HepG2 (cell line): ENCODE measurements at regions not wholly inside any gene's neighbourhood (a gene's known extent, or its start where the extent isn't known, plus 50 kb on each side); places are given as distances from the start of the nearest gene placed in this dataset.

Experiments used
- ATAC-seq: fragments of 200-7000 bp; cut with Tn5 transposase; 3 replicates; pipeline ENCODE4 v1.9.1; 2020; ENCODE audit warnings: mild to moderate bottlenecking, moderate library complexity
- BruUV-seq: library from RNA; stranded (reverse); fragments of 400-500 nt; replicated peaks from 2 replicates; lab custom pipeline; 2021; lab: Mats Ljungman, UMichigan
- CTCF ChIA-PET: fragments of 300-600 bp; formaldehyde crosslinking; extraction: SDS; loops from one replicate; lab custom pipeline; 2021; ENCODE audit warnings: low total read pairs, inconsistent platforms, low intra/inter-chr PET ratio; lab: Yijun Ruan, JAX
- POLR2A ChIA-PET: fragments of 350-600 bp; sonication (Branson Sonifier 250); formaldehyde crosslinking; loops from one replicate; lab custom pipeline; 2020; ENCODE audit warnings: antibody characterized with exemption, inconsistent platforms; lab: Yijun Ruan, JAX
- DNase-seq: peaks from one replicate; pipeline ENCODE4 v3.0.0-alpha.2; 2015; ENCODE audit warnings: low spot score
- FAIRE-seq: peaks from 3 replicates; lab custom pipeline; 2011; peaks lifted over from hg19 to GRCh38; lab: Jason Lieb, UNC
- H2AFZ ChIP-seq: one replicate; pipeline ENCODE4 v1.6.1; 2011; ENCODE audit warnings: low read length, inconsistent platforms
- H3K27ac ChIP-seq: fragments of 300-600 bp; 3 replicates; pipeline ENCODE4 v1.8.0; 2011; ENCODE audit warnings: mixed run types, mild to moderate bottlenecking, mixed read lengths, low read length, inconsistent platforms; ENCODE audit not compliant: insufficient read depth; ENCODE audit errors: extremely low read length
- H3K27me3 ChIP-seq, 2 experiments: fragments of 200-600 bp in 1 of 2; 2 replicates in 1 of 2; 3 replicates in 1 of 2; pipeline versions ENCODE4 v1.6.0 to v1.8.0; 2011; ENCODE audit warnings: low read length in 2 of 2, mild to moderate bottlenecking in 2 of 2, moderate library complexity in 2 of 2, inconsistent platforms in 1 of 2; ENCODE audit not compliant: insufficient read depth in 2 of 2, control insufficient read depth in 1 of 2
- H3K36me3 ChIP-seq, 2 experiments: fragments of 200-600 bp in 1 of 2; replicated peaks in 1 of 2; 2 replicates in 1 of 2; 3 replicates in 1 of 2; pipeline versions ENCODE4 v1.5.1 to v1.8.0; 2011; ENCODE audit warnings: low read length in 2 of 2, inconsistent platforms in 1 of 2; ENCODE audit not compliant: insufficient read depth in 2 of 2, control insufficient read depth in 1 of 2
- H3K4me1 ChIP-seq: 2 replicates; pipeline ENCODE4 v1.5.1; 2012; ENCODE audit warnings: low read length, inconsistent platforms; ENCODE audit not compliant: insufficient read depth
- H3K4me2 ChIP-seq: 2 replicates; pipeline ENCODE4 v1.6.0; 2011; ENCODE audit warnings: low read depth, low read length, inconsistent platforms
- H3K4me3 ChIP-seq, 3 experiments: fragments of 200-600 bp in 1 of 3; sonication (generic), shearing (Covaris generic) in 1 of 3; replicated peaks in 1 of 3; 2 replicates each; pipeline ENCODE4 v1.5.1; 2011 to 2016; ENCODE audit warnings: low read length in 3 of 3, inconsistent platforms in 2 of 3, low read depth in 2 of 3, mild to moderate bottlenecking in 2 of 3, control low read depth in 1 of 3, mixed read lengths in 1 of 3; ENCODE audit not compliant: insufficient read depth in 1 of 3
- H3K79me2 ChIP-seq: one replicate; pipeline ENCODE4 v1.6.1; 2011; ENCODE audit warnings: low read length, inconsistent platforms; ENCODE audit not compliant: insufficient read depth
- H3K9ac ChIP-seq: 2 replicates; pipeline ENCODE4 v1.6.0; 2011; ENCODE audit warnings: mild to moderate bottlenecking, low read depth, low read length, inconsistent platforms; ENCODE audit not compliant: insufficient read depth
- H3K9me3 ChIP-seq: 2 replicates; pipeline ENCODE4 v1.5.1; 2012; ENCODE audit warnings: mild to moderate bottlenecking, low read length
- H4K20me1 ChIP-seq: 2 replicates; pipeline ENCODE4 v1.6.0; 2011; ENCODE audit warnings: inconsistent platforms, mild to moderate bottlenecking, low read length, moderate library complexity; ENCODE audit not compliant: insufficient read depth
- PHB2 ChIP-seq: fragments of 450-650 bp; IDR thresholded peaks from 2 replicates; pipeline ENCODE4 v1.6.1; 2018; ENCODE audit not compliant: partially characterized antibody
- PLRG1 ChIP-seq: fragments of 450-650 bp; conservative IDR thresholded peaks from 2 replicates; pipeline ENCODE4 v1.6.1; 2016
- SKI ChIP-seq: fragments of 450-650 bp; IDR thresholded peaks from one replicate; pipeline ENCODE4 v1.6.1; 2018; ENCODE audit warnings: mild to moderate bottlenecking; ENCODE audit not compliant: partially characterized antibody
- TFDP1 ChIP-seq: IDR thresholded peaks from 2 replicates; pipeline ENCODE4 v1.6.1; 2016; ENCODE audit warnings: missing compliant biosample characterization, missing genetic modification reagents, borderline replicate concordance
- THAP7 ChIP-seq: sonication (generic); formaldehyde crosslinking; IDR thresholded peaks from 2 replicates; pipeline ENCODE4 v1.8.1; 2023; ENCODE audit warnings: mild to moderate bottlenecking, missing genetic modification reagents
- ZNF337 ChIP-seq: sonication (generic); formaldehyde crosslinking; IDR thresholded peaks from 2 replicates; pipeline ENCODE4 v1.5.1; 2020; ENCODE audit warnings: missing genetic modification reagents, low read depth, mild to moderate bottlenecking, borderline replicate concordance
- ZNF547 ChIP-seq: sonication (generic); formaldehyde crosslinking; IDR thresholded peaks from 2 replicates; pipeline ENCODE4 v1.5.1; 2020; ENCODE audit warnings: mild to moderate bottlenecking, missing genetic modification reagents
- ZNF781 ChIP-seq: sonication (generic); formaldehyde crosslinking; IDR thresholded peaks from 2 replicates; pipeline ENCODE4 v1.5.1; 2020; ENCODE audit warnings: borderline replicate concordance, mild to moderate bottlenecking, missing genetic modification reagents; ENCODE audit errors: not compliant biosample characterization
- WGBS: methylation state at CpG from one replicate; pipeline ENCODE4 v1.1.6; 2017; ENCODE audit warnings: low lambda C conversion rate; 5-methylcytosine and 5-hydroxymethylcytosine counted together
- in situ Hi-C: cut with HindIII; loops from 2 replicates; pipeline ENCODE4 v1.10.0; 2017; ENCODE audit warnings: low pct_unique_long_range_greater_than_20kb; ENCODE audit not compliant: extremely low pct_ligation_motif_present
- intact Hi-C: fragments of 100-400 bp; cut with micrococcal nuclease; formaldehyde crosslinking; loops from one replicate; pipeline ENCODE4 v1.10.0; 2022; ENCODE audit not compliant: unreplicated experiment

GRCh38 chr3:105999856-106000255, 131.0 kb upstream of the CBLB start:
- Histone ChIP-seq H3K9me3 (0 out of 2 replicates have a peak, but pooled peaks cover 5% of the 10 kb centered on the region), H3K4me3 (no peak overlapping the region), H3K79me2 (no peaks in the 10 kb centered on the region), H3K9ac (no peak overlapping the region), H4K20me1 (no peaks in the 10 kb centered on the region), H3K4me1 (no peaks in the 10 kb centered on the region), H3K36me3 (no peaks in the 10 kb centered on the region), H3K27me3 (no peaks in the 10 kb centered on the region), H3K27ac (no peak overlapping the region), H3K4me2 (no peak overlapping the region), H2AFZ (no peak overlapping the region)
- no peak for ATAC-seq
- intact Hi-C loops = loop anchor here (10.0 kb wide), 1 partner anchor 55 kb away; no protein-coding TSS in a partner anchor
- in situ Hi-C loops = no loop called here
- no peak for DNase-seq
- FAIRE-seq = no peak
- TF ChIP-seq ZNF781 (CRISPR knock-in tag) (no peak), ZNF547 (CRISPR knock-in tag) (no peak), PHB2 (no peak), SKI (no peak)
- no TSS peak for BruUV-seq
- CTCF ChIA-PET = no interaction called here
- POLR2A ChIA-PET = no interaction called here

GRCh38 chr3:106001923-106002322, 133.1 kb upstream of the CBLB start:
- H3K9me3 ChIP-seq = 0 out of 2 replicates have a peak, but pooled peaks cover 5% of the 10 kb centered on the region
- no peaks in the 10 kb centered on the region for H3K27me3 ChIP-seq
- H3K36me3 ChIP-seq = no peaks in the 10 kb centered on the region
- H3K27ac ChIP-seq = no peak overlapping the region
- FAIRE-seq (no peak), ATAC-seq (no peak), DNase-seq (no peak)
- BruUV-seq = no TSS peak
- 27% methylated on average over 4 of the region's 4 CpGs for WGBS
- in situ Hi-C loops (no loop called here), intact Hi-C loops (loop anchor here (10.0 kb wide), 1 partner anchor 57 kb away; no protein-coding TSS in a partner anchor)
- POLR2A ChIA-PET = no interaction called here
- no peak overlapping the region for H2AFZ ChIP-seq
- H3K9ac ChIP-seq = no peak overlapping the region
- no peak overlapping the region for H3K4me2 ChIP-seq
- H3K79me2 ChIP-seq = no peaks in the 10 kb centered on the region
- H4K20me1 ChIP-seq = no peaks in the 10 kb centered on the region
- CTCF ChIA-PET = no interaction called here
- TF ChIP-seq THAP7 (CRISPR knock-in tag) = no peak
- no peak for TF ChIP-seq PLRG1
- no peak for TF ChIP-seq TFDP1 (CRISPR knock-in tag)
- TF ChIP-seq ZNF337 (CRISPR knock-in tag) = no peak
- no peak overlapping the region for H3K4me3 ChIP-seq
- H3K4me1 ChIP-seq = no peaks in the 10 kb centered on the region
